HFF-Myc (cell line): ENCODE measurements at regions not wholly inside any gene's neighbourhood (a gene's known extent, or its start where the extent isn't known, plus 50 kb on each side); places are given as distances from the start of the nearest gene placed in this dataset.
"Not testable (repeated sequence)": the region's sequence is repeated elsewhere in the genome, so short reads cannot be mapped to it uniquely, and the experiment has no call there.

Experiments used
- DNase-seq: peaks from one replicate; pipeline ENCODE4 v3.0.0-alpha.2; 2011; ENCODE audit warnings: low read depth; ENCODE audit errors: extremely low read depth
- H3K4me3 ChIP-seq: replicated peaks from 2 replicates; pipeline ENCODE4 v1.5.1; 2011; ENCODE audit warnings: low read depth, mild to moderate bottlenecking, control low read depth, low read length
- CTCF ChIP-seq: IDR thresholded peaks from 2 replicates; pipeline ENCODE4 v1.5.1; 2012; ENCODE audit warnings: mild to moderate bottlenecking, low read depth, low read length, control low read depth; ENCODE audit errors: missing control alignments

- no peak overlapping the region for H3K4me3 ChIP-seq
- no peak for TF ChIP-seq CTCF
- DNase-seq: no peak
Measured at GRCh38 chr3:5768281-5768945, 580.9 kb downstream of the EDEM1 start.

- no peak for DNase-seq
- no peak overlapping the region for H3K4me3 ChIP-seq
- no peak for TF ChIP-seq CTCF
Measured at GRCh38 chr3:5769825-5770224, 582.3 kb downstream of the EDEM1 start.

GRCh38 chr3:5774337-5774736 lies 586.8 kb downstream of the EDEM1 start:
- TF ChIP-seq CTCF: no peak
- DNase-seq: no peak

GRCh38 chr3:5775100-5775499 lies 587.6 kb downstream of the EDEM1 start:
- H3K4me3 ChIP-seq, DNase-seq: not testable (repeated sequence)

More at GRCh38 chr3:5774337-5774736, 586.8 kb downstream of the EDEM1 start:
- H3K4me3 ChIP-seq: no peak overlapping the region

- no peak for DNase-seq
- no peak for TF ChIP-seq CTCF
- no peak overlapping the region for H3K4me3 ChIP-seq
Measured at GRCh38 chr3:5784690-5785089, 597.2 kb downstream of the EDEM1 start.

GRCh38 chr3:5787861-5788488 lies 600.5 kb downstream of the EDEM1 start:
- DNase-seq: no peak
- no peak overlapping the region for H3K4me3 ChIP-seq
- TF ChIP-seq CTCF: no peak

DNA sequence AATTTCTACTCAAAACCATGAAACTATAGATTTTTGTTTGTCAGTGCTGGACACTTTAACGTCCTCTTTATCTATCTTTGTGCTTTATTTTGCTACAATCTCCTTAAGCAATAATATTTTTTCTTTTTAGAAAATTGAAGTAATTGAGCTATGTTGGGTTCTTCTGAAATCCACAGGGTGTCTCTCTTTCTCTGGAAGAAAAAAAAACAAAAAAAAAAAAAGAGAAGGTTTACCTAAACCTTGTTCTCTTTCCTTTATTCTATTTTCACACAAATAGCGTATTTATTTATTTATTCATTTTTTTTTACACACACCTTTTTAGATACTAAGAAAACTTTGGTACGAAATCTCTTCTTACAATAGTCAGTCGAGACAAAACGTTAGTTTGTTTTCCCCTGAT lies 601.0 kb downstream of the EDEM1 start:
- no peak for DNase-seq
- H3K4me3 ChIP-seq: no peak overlapping the region
- no peak for TF ChIP-seq CTCF
